PFSK-1 (cell line): ENCODE measurements at regions not wholly inside any gene's neighbourhood (a gene's known extent, or its start where the extent isn't known, plus 50 kb on each side); places are given as distances from the start of the nearest gene placed in this dataset.

Experiments
- POLR2AphosphoS5 ChIP-seq: IDR thresholded peaks from 2 replicates; pipeline ENCODE4 v1.6.1; 2012; ENCODE audit warnings: low read depth, mild to moderate bottlenecking, control low read depth, low read length, moderate library complexity
- REST ChIP-seq, 2 experiments: IDR thresholded peaks; 2 replicates each; pipeline versions ENCODE4 v1.6.1 to v1.8.0; 2011 to 2012; ENCODE audit warnings: low read depth in 2 of 2, low read length in 2 of 2, control low read depth in 1 of 2, inconsistent platforms in 1 of 2, mild to moderate bottlenecking in 1 of 2, moderate library complexity in 1 of 2; ENCODE audit not compliant: insufficient read depth in 1 of 2
- TAF1 ChIP-seq: IDR thresholded peaks from 2 replicates; pipeline ENCODE4 v1.6.1; 2012; ENCODE audit warnings: low read length, control low read depth, borderline replicate concordance; ENCODE audit not compliant: insufficient read depth

- no peak for TF ChIP-seq POLR2AphosphoS5
- TF ChIP-seq REST (IDR thresholded peaks at IDR 0.05; ENCODE audit: insufficient read depth in 1 of 2, low read depth in 2 of 2, low read length in 2 of 2): no peak
- no peak for TF ChIP-seq TAF1
These were observed 59.5 kb upstream of the CAV2 start for GRCh38 chr7:116439841-116440549.
